ENCODE measurements at regions not wholly inside any gene's neighbourhood (a gene's known extent, or its start where the extent isn't known, plus 50 kb on each side); places are given as distances from the start of the nearest gene placed in this dataset.

- intact Hi-C loops (cut with DNase I) = no loop called here
- Histone ChIP-seq H3K27me3 (no peaks in the 10 kb centered on the region), H3K4me3 (no peak overlapping the region), H3K36me3 (no peaks in the 10 kb centered on the region), H3K27ac (no peak overlapping the region), H3K4me1 (no peaks in the 10 kb centered on the region), H3K9me3 (no peaks in the 10 kb centered on the region)
- DNase-seq = no peak
- TF ChIP-seq POLR2A (IDR thresholded peaks at IDR 0.05) = no peak
- TF ChIP-seq POLR2AphosphoS5 (IDR thresholded peaks at IDR 0.05) = no peak
- no peak for TF ChIP-seq CTCF (IDR thresholded peaks at IDR 0.05)
- TF ChIP-seq EP300 (IDR thresholded peaks at IDR 0.05) = no peak
- WGBS, 2 donors = 70 to 87% methylated on average over 3 of the region's 3 CpGs
Observed at GRCh38 chr18:40782453-40783130, 1172.4 kb upstream of the PIK3C3 start.

GRCh38 chr18:40769786-40770185 lies 1185.2 kb upstream of the PIK3C3 start:
- Histone ChIP-seq H3K27ac (no peak overlapping the region), H3K27me3 (no peaks in the 10 kb centered on the region), H3K4me3 (no peak overlapping the region), H3K36me3 (no peaks in the 10 kb centered on the region), H3K9me3 (no peaks in the 10 kb centered on the region), H3K4me1 (no peaks in the 10 kb centered on the region)
- no peak for TF ChIP-seq CTCF (IDR thresholded peaks at IDR 0.05)
- TF ChIP-seq POLR2AphosphoS5 (IDR thresholded peaks at IDR 0.05) = no peak
- no peak for TF ChIP-seq POLR2A (IDR thresholded peaks at IDR 0.05)
- no peak for TF ChIP-seq EP300 (IDR thresholded peaks at IDR 0.05)
- intact Hi-C loops (cut with DNase I) = no loop called here
- WGBS, 2 donors = 48 to 64% methylated on average over 2 of the region's 2 CpGs
- no peak for DNase-seq

DNA sequence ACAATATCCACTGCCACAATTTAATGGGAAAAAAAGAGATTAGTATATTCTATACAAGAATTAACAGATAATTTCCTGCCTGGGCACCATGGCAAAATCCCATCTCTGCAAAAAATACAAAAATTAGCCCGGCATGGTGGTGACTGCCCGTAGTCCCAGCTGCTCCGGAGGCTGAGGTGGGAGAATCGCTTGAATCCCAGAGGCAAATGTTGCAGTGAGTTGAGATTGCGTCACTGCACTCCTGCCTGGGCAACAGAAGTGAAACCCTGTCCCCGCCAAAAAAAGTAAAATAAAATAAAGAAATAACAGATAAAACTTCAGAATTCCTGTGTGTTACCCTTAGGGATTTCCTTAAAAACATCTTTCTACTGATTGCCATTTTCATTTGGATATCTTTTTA lies 1194.8 kb upstream of the PIK3C3 start:
- 92 to 95% methylated on average over 6 of the region's 6 CpGs for WGBS, 2 donors
- H3K36me3 ChIP-seq = no peaks in the 10 kb centered on the region
- TF ChIP-seq CTCF (IDR thresholded peaks at IDR 0.05) = no peak
- no peak overlapping the region for H3K27ac ChIP-seq
- no peaks in the 10 kb centered on the region for H3K9me3 ChIP-seq
- H3K4me3 ChIP-seq = no peak overlapping the region
- H3K4me1 ChIP-seq = no peaks in the 10 kb centered on the region
- DNase-seq = no peak
- intact Hi-C loops (cut with DNase I) = no loop called here
- no peaks in the 10 kb centered on the region for H3K27me3 ChIP-seq

- Histone ChIP-seq H3K9me3 (no peaks in the 10 kb centered on the region), H3K4me3 (no peak overlapping the region), H3K27me3 (no peaks in the 10 kb centered on the region), H3K27ac (no peak overlapping the region), H3K36me3 (no peaks in the 10 kb centered on the region), H3K4me1 (no peaks in the 10 kb centered on the region)
- intact Hi-C loops (cut with DNase I) = no loop called here
- no peak for TF ChIP-seq POLR2AphosphoS5 (IDR thresholded peaks at IDR 0.05)
- no peak for TF ChIP-seq POLR2A (IDR thresholded peaks at IDR 0.05)
- TF ChIP-seq EP300 (IDR thresholded peaks at IDR 0.05) = no peak
- TF ChIP-seq CTCF (IDR thresholded peaks at IDR 0.05) = no peak
- no peak for DNase-seq
- WGBS, 2 donors = 53 to 55% methylated on average over 1 of the region's 1 CpG
Observed at GRCh38 chr18:40754477-40754876, 1200.6 kb upstream of the PIK3C3 start.

DNA sequence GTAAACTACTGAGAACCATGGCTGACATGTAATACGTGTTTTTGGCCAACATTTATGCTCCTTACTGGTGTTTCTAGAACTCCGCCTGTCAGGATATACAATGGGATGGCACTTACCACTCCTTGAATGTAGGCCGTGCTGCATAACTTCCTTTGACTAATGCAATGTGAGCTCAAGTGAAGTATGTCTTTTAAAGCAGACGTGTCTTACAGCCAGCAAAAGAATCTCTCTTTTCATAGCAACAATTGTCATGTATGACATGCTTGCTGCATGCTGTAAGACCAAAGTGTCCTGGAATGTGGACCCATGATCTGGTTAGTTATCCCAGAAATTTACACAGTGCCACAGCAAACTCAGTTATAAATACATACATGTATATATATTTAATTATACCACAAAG lies 1202.7 kb upstream of the PIK3C3 start:
- no peaks in the 10 kb centered on the region for H3K27me3 ChIP-seq
- WGBS, 2 donors = 74 to 83% methylated on average over 4 of the region's 4 CpGs
- peaks cover 0 to 6% (median 0%) of the 10 kb centered on the region in 4 donors for H3K9me3 ChIP-seq
- H3K4me1 ChIP-seq = no peaks in the 10 kb centered on the region
- no peaks in the 10 kb centered on the region for H3K36me3 ChIP-seq
- TF ChIP-seq EP300 (IDR thresholded peaks at IDR 0.05) = no peak
- no peak for TF ChIP-seq POLR2A (IDR thresholded peaks at IDR 0.05)
- TF ChIP-seq POLR2AphosphoS5 (IDR thresholded peaks at IDR 0.05) = no peak
- intact Hi-C loops (cut with DNase I) = no loop called here
- no peak for DNase-seq
- H3K27ac ChIP-seq = no peak overlapping the region
- no peak overlapping the region for H3K4me3 ChIP-seq

All from sigmoid colon (tissue), 6 donors.